Erythroblast (primary cell): ENCODE measurements at regions not wholly inside any gene's neighbourhood (a gene's known extent, or its start where the extent isn't known, plus 50 kb on each side); places are given as distances from the start of the nearest gene placed in this dataset.

Experiments used
- GATA1 ChIP-seq: IDR thresholded peaks from 2 replicates; pipeline ENCODE4 v1.6.1; 2011; ENCODE audit warnings: low read depth, mild to moderate bottlenecking, control low read depth, low read length, moderate library complexity
- POLR2A ChIP-seq: IDR thresholded peaks from 2 replicates; pipeline ENCODE4 v1.6.1; 2011; ENCODE audit warnings: mild to moderate bottlenecking, low read length

GRCh38 chr9:81855538-81855937 is 72.7 kb upstream of the SPATA31D4 start:
- TF ChIP-seq POLR2A (no peak), GATA1 (no peak)
